Spleen (tissue), 11 donors: ENCODE measurements at regions not wholly inside any gene's neighbourhood (a gene's known extent, or its start where the extent isn't known, plus 50 kb on each side); places are given as distances from the start of the nearest gene placed in this dataset.

ENCODE experiments used
- DNase-seq: peaks from one replicate; pipeline ENCODE4 v3.0.0-alpha.2; 2020
- H3K27ac ChIP-seq, 8 donors: fragments of 200-600 bp; sonication (generic) in 7 of 8; 1 replicate in 4 of 8; 2 replicates in 4 of 8; pipeline versions ENCODE4 v1.5.0 to v1.8.0; 2016 to 2021; ENCODE audit warnings: inconsistent platforms in 4 of 8, mild to moderate bottlenecking in 4 of 8, moderate library complexity in 1 of 8
- H3K27me3 ChIP-seq, 7 donors: fragments of 200-600 bp; sonication (generic) in 6 of 7; replicated peaks in 1 of 7; 1 replicate in 4 of 7; 2 replicates in 3 of 7; pipeline versions ENCODE4 v1.5.0 to v1.8.0; 2016 to 2021; ENCODE audit warnings: inconsistent platforms in 3 of 7, mild to moderate bottlenecking in 1 of 7
- H3K36me3 ChIP-seq, 6 donors: fragments of 200-600 bp; sonication (generic) in 5 of 6; 1 replicate in 4 of 6; 2 replicates in 2 of 6; pipeline versions ENCODE4 v1.5.0 to v1.8.0; 2016 to 2021; ENCODE audit warnings: inconsistent platforms in 2 of 6
- H3K4me1 ChIP-seq, 6 donors: fragments of 200-600 bp; sonication (generic) in 5 of 6; 1 replicate in 3 of 6; 2 replicates in 3 of 6; pipeline versions ENCODE4 v1.5.0 to v1.8.0; 2016 to 2021; ENCODE audit warnings: inconsistent platforms in 3 of 6
- H3K4me3 ChIP-seq, 8 donors: fragments of 200-600 bp; sonication (generic) in 7 of 8; 1 replicate in 4 of 8; 2 replicates in 4 of 8; pipeline versions ENCODE4 v1.5.0 to v1.8.0; 2016 to 2021; ENCODE audit warnings: inconsistent platforms in 4 of 8, mild to moderate bottlenecking in 4 of 8, moderate library complexity in 2 of 8
- H3K9me3 ChIP-seq, 8 donors: fragments of 200-600 bp; sonication (generic) in 7 of 8; 1 replicate in 4 of 8; 2 replicates in 4 of 8; pipeline versions ENCODE4 v1.5.0 to v1.8.0; 2016 to 2021; ENCODE audit warnings: inconsistent platforms in 4 of 8
- CTCF ChIP-seq, 11 experiments: fragments of 200-600 bp in 7 of 11; fragments of 450-650 bp in 4 of 11; sonication (generic) in 4 of 11; IDR thresholded peaks in 8 of 11; conservative IDR thresholded peaks in 3 of 11; 1 replicate in 7 of 11; 2 replicates in 4 of 11; pipeline versions ENCODE4 v1.4.0 to v1.8.0; 2016 to 2021; ENCODE audit warnings: antibody characterized with exemption in 11 of 11, inconsistent platforms in 4 of 11, mild to moderate bottlenecking in 1 of 11
- POLR2A ChIP-seq, 3 donors: fragments of 450-650 bp; IDR thresholded peaks; one replicate each; pipeline ENCODE4 v1.5.1; 2017; ENCODE audit warnings: antibody characterized with exemption in 3 of 3, mild to moderate bottlenecking in 1 of 3
- POLR2AphosphoS5 ChIP-seq, 3 donors: sonication (generic); formaldehyde crosslinking; IDR thresholded peaks; one replicate each; pipeline ENCODE4 v1.5.1; 2017; ENCODE audit warnings: antibody characterized with exemption in 3 of 3
- WGBS, 5 donors: extraction: QIAGEN DNeasy Blood & Tissue Kit in 3 of 5; methylation state at CpG; one replicate each; pipeline versions ENCODE4 v1.1.5 to v1.1.7; 2013 to 2018; 5-methylcytosine and 5-hydroxymethylcytosine counted together
- intact Hi-C: fragments of 100-400 bp; cut with DNase I; formaldehyde crosslinking; loops from one replicate; pipeline ENCODE4 v1.15.0; 2023; ENCODE audit warnings: low total_unique reads
- donor health status: healthy with polysubstance abuse.
- donor health status: DM: no; HTN: no; CAD: no; lungs with moderate emphysema.
- donor health status: DM: no; HTN: no; CAD: no.
- donor health status: Bipolar disorder and iron deficiency.
- donor health status: healthy.
- donor health status: DM: no; HTN: no; CAD: no.
- donor health status: DM: yes; HTN: yes; CAD: no.

GRCh38 chr18:66708646-66709045, 104.8 kb upstream of the CDH19 start:
- intact Hi-C loops: no loop called here
- Histone ChIP-seq H3K4me3 (no peak overlapping the region), H3K27ac (no peak overlapping the region), H3K4me1 (no peaks in the 10 kb centered on the region), H3K9me3 (no peaks in the 10 kb centered on the region), H3K36me3 (no peaks in the 10 kb centered on the region), H3K27me3 (no peaks in the 10 kb centered on the region)
- TF ChIP-seq CTCF (IDR thresholded peaks at IDR 0.05 in 8 of 11, conservative IDR thresholded peaks at IDR 0.05 in 3 of 11) (no peak), POLR2AphosphoS5 (IDR thresholded peaks at IDR 0.05) (no peak), POLR2A (IDR thresholded peaks at IDR 0.05) (no peak)
- 67 to 76% (median 74%) methylated on average over 1 of the region's 1 CpG for WGBS, 5 donors
- DNase-seq: no peak

DNA sequence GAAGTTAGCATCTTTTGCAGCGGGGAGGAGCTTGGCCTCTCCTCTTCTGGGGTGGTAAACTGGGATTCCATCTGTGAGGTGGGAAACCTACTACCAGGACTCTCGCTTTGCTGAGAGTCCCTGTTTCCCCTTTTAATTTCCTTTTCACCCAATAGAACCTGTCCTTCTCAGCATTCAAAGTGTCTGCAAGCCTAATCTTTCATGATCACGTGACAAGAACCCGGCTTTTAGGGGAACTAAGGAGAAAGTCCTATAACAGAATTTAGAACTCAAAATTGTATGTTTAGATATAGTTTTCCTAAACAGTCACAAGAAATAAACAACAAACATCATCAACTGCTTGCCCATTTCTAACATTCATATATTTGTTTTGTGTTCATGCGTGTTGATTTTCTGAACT, 103.6 kb upstream of the CDH19 start:
- no peaks in the 10 kb centered on the region for H3K36me3 ChIP-seq
- TF ChIP-seq POLR2AphosphoS5 (IDR thresholded peaks at IDR 0.05) (no peak), POLR2A (IDR thresholded peaks at IDR 0.05) (no peak), CTCF (IDR thresholded peaks at IDR 0.05 in 8 of 11, conservative IDR thresholded peaks at IDR 0.05 in 3 of 11) (no peak)
- H3K4me1 ChIP-seq: no peaks in the 10 kb centered on the region
- intact Hi-C loops: no loop called here
- no peaks in the 10 kb centered on the region for H3K9me3 ChIP-seq
- DNase-seq: no peak
- no peak overlapping the region for H3K27ac ChIP-seq
- no peaks in the 10 kb centered on the region for H3K27me3 ChIP-seq
- WGBS, 5 donors: 76 to 84% (median 83%) methylated on average over 5 of the region's 5 CpGs
- H3K4me3 ChIP-seq: no peak overlapping the region

DNA sequence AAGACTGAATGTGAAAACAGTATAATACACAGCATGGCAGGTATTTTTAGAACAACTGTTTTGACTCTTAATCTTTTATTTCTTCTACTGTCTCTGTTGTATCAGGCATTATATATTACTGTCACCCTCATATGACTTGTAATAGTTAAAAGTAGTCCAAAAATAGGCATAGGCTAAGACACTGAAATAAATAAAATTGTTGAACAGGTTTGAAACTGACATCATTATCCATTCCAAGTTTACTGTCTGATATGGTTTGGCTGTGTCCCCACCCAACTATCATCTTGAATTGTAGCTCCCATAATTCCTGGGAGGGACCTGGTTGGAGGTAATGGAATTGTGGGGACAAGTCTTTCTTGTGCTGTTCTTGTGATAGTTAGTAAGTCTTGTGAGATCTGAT, 91.4 kb upstream of the CDH19 start:
- H3K27ac ChIP-seq: no peak overlapping the region
- H3K36me3 ChIP-seq: no peaks in the 10 kb centered on the region
- no peak for TF ChIP-seq POLR2AphosphoS5 (IDR thresholded peaks at IDR 0.05)
- no peak for TF ChIP-seq POLR2A (IDR thresholded peaks at IDR 0.05)
- no peak for TF ChIP-seq CTCF (IDR thresholded peaks at IDR 0.05 in 8 of 11, conservative IDR thresholded peaks at IDR 0.05 in 3 of 11)
- H3K4me3 ChIP-seq: no peak overlapping the region
- no peaks in the 10 kb centered on the region for H3K27me3 ChIP-seq
- peaks cover 0 to 8% (median 0%) of the 10 kb centered on the region in 8 donors for H3K9me3 ChIP-seq
- no peaks in the 10 kb centered on the region for H3K4me1 ChIP-seq
- intact Hi-C loops: no loop called here
- no peak for DNase-seq

DNA sequence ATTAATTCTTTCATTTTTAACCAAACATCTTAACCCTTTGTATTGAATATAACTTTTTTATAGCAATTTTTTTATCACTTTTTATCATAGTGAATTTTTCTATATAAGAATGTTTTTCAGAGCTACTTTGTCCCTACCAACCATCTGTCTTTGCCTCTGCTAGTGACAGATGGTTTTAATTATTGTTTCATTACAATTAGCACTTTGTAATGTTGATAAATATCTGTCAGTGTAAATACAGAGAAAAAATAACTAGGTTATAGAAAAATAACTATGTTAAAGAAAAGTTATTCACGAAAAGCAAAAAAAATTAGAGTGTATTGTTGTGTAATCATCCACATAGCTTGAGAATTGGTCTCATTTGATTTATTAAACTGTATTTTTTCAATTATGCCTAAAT, 91.0 kb upstream of the CDH19 start:
- intact Hi-C loops: no loop called here
- Histone ChIP-seq H3K36me3 (no peaks in the 10 kb centered on the region), H3K9me3 (peaks cover 0 to 12% (median 0%) of the 10 kb centered on the region in 8 donors), H3K27me3 (no peaks in the 10 kb centered on the region), H3K4me1 (no peaks in the 10 kb centered on the region), H3K27ac (no peak overlapping the region), H3K4me3 (no peak overlapping the region)
- DNase-seq: no peak
- WGBS, 5 donors: 64 to 95% (median 70%) methylated on average over 1 of the region's 1 CpG
- no peak for TF ChIP-seq POLR2AphosphoS5 (IDR thresholded peaks at IDR 0.05)
- no peak for TF ChIP-seq CTCF (IDR thresholded peaks at IDR 0.05 in 8 of 11, conservative IDR thresholded peaks at IDR 0.05 in 3 of 11)
- TF ChIP-seq POLR2A (IDR thresholded peaks at IDR 0.05): no peak
